Breast epithelium (tissue), 3 donors: ENCODE measurements at regions not wholly inside any gene's neighbourhood (a gene's known extent, or its start where the extent isn't known, plus 50 kb on each side); places are given as distances from the start of the nearest gene placed in this dataset.

Experiments
- POLR2A ChIP-seq: fragments of 450-650 bp; IDR thresholded peaks from one replicate; pipeline ENCODE4 v1.6.1; 2016; ENCODE audit warnings: antibody characterized with exemption, mild to moderate bottlenecking, moderate library complexity
- POLR2AphosphoS5 ChIP-seq, 3 donors: sonication (generic); formaldehyde crosslinking; IDR thresholded peaks; one replicate each; pipeline ENCODE4 v1.6.1; 2017; ENCODE audit warnings: antibody characterized with exemption in 3 of 3
- TF ChIP-seq, protein P1 (sequence below), 3 donors: fragments of 450-650 bp; IDR thresholded peaks; one replicate each; pipeline ENCODE4 v1.5.1; 2016 to 2017; ENCODE audit warnings: antibody characterized with exemption in 3 of 3, mild to moderate bottlenecking in 3 of 3, moderate library complexity in 3 of 3

- TF ChIP-seq, protein P1, sequence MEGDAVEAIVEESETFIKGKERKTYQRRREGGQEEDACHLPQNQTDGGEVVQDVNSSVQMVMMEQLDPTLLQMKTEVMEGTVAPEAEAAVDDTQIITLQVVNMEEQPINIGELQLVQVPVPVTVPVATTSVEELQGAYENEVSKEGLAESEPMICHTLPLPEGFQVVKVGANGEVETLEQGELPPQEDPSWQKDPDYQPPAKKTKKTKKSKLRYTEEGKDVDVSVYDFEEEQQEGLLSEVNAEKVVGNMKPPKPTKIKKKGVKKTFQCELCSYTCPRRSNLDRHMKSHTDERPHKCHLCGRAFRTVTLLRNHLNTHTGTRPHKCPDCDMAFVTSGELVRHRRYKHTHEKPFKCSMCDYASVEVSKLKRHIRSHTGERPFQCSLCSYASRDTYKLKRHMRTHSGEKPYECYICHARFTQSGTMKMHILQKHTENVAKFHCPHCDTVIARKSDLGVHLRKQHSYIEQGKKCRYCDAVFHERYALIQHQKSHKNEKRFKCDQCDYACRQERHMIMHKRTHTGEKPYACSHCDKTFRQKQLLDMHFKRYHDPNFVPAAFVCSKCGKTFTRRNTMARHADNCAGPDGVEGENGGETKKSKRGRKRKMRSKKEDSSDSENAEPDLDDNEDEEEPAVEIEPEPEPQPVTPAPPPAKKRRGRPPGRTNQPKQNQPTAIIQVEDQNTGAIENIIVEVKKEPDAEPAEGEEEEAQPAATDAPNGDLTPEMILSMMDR (IDR thresholded peaks at IDR 0.05), result no peak
- TF ChIP-seq POLR2A, result no peak
- TF ChIP-seq POLR2AphosphoS5 (IDR thresholded peaks at IDR 0.05), result no peak
Observed at GRCh38 chr11:133586903-133587517, 54.7 kb upstream of the OPCML start.
